ENCODE measurements at regions not wholly inside any gene's neighbourhood (a gene's known extent, or its start where the extent isn't known, plus 50 kb on each side); places are given as distances from the start of the nearest gene placed in this dataset.
"Not testable (repeated sequence)": the region's sequence is repeated elsewhere in the genome, so short reads cannot be mapped to it uniquely, and the experiment has no call there.

GRCh38 chr2:234861841-234862735 is 89.7 kb upstream of the SH3BP4 start:
- DNase-seq (ENCODE audit: low read depth in 2 of 2) = peak in 1 of 2 donors; percentile 22

GRCh38 chr2:234859330-234859872 is 92.4 kb upstream of the SH3BP4 start:
- DNase-seq (ENCODE audit: low read depth in 2 of 2) = not testable (repeated sequence)

GRCh38 chr2:234858790-234859329 is 93.0 kb upstream of the SH3BP4 start:
- no peak for DNase-seq (ENCODE audit: low read depth in 2 of 2)

- DNase-seq (ENCODE audit: low read depth in 2 of 2) = no peak
These were observed 93.7 kb upstream of the SH3BP4 start for GRCh38 chr2:234858145-234858544.

- peak in 1 of 2 donors; percentile 12 for DNase-seq (ENCODE audit: low read depth in 2 of 2)
These were observed 98.1 kb upstream of the SH3BP4 start for GRCh38 chr2:234853729-234854128.

- DNase-seq (ENCODE audit: low read depth in 2 of 2) = no peak
These were observed 98.9 kb upstream of the SH3BP4 start for GRCh38 chr2:234852941-234853340.

- no peak for DNase-seq (ENCODE audit: low read depth in 2 of 2)
These were observed 99.8 kb upstream of the SH3BP4 start for GRCh38 chr2:234852035-234852434.

GRCh38 chr2:234851451-234851850 is 100.4 kb upstream of the SH3BP4 start:
- DNase-seq (ENCODE audit: low read depth in 2 of 2) = no peak

GRCh38 chr2:234850818-234851217 is 101.0 kb upstream of the SH3BP4 start:
- DNase-seq (ENCODE audit: low read depth in 2 of 2) = no peak

GRCh38 chr2:234849678-234850077 is 102.1 kb upstream of the SH3BP4 start:
- DNase-seq (ENCODE audit: low read depth in 2 of 2) = no peak

GRCh38 chr2:234848578-234848977 is 103.2 kb upstream of the SH3BP4 start:
- DNase-seq (ENCODE audit: low read depth in 2 of 2) = no peak

GRCh38 chr2:234847639-234848038 is 104.2 kb upstream of the SH3BP4 start:
- DNase-seq (ENCODE audit: low read depth in 2 of 2) = no peak

GRCh38 chr2:234847364-234847635 is 104.5 kb upstream of the SH3BP4 start:
- no peak for DNase-seq (ENCODE audit: low read depth in 2 of 2)

- no peak for DNase-seq (ENCODE audit: low read depth in 2 of 2)
These were observed 105.0 kb upstream of the SH3BP4 start for GRCh38 chr2:234846599-234847363.

- no peak for DNase-seq (ENCODE audit: low read depth in 2 of 2)
These were observed 105.9 kb upstream of the SH3BP4 start for GRCh38 chr2:234845602-234846590.

- no peak for DNase-seq (ENCODE audit: low read depth in 2 of 2)
These were observed 108.4 kb upstream of the SH3BP4 start for GRCh38 chr2:234843411-234843810.

- no peak for DNase-seq (ENCODE audit: low read depth in 2 of 2)
These were observed 109.1 kb upstream of the SH3BP4 start for GRCh38 chr2:234842753-234843152.

- DNase-seq (ENCODE audit: low read depth in 2 of 2) = no peak
These were observed 110.3 kb upstream of the SH3BP4 start for GRCh38 chr2:234841321-234842015.

GRCh38 chr2:234840336-234840735 is 111.5 kb upstream of the SH3BP4 start:
- DNase-seq (ENCODE audit: low read depth in 2 of 2) = peak; percentile 10 to 96

- DNase-seq (ENCODE audit: low read depth in 2 of 2) = no peak
These were observed 112.5 kb upstream of the SH3BP4 start for GRCh38 chr2:234839285-234839684.

Measured in lung microvascular endothelial cell (primary cell).